HCT116 (cell line): ENCODE measurements at regions not wholly inside any gene's neighbourhood (a gene's known extent, or its start where the extent isn't known, plus 50 kb on each side); places are given as distances from the start of the nearest gene placed in this dataset.

Experiments used
- ATAC-seq: fragments of 200-7000 bp; cut with Tn5 transposase; 2 replicates; pipeline ENCODE4 v1.9.1; 2020; ENCODE audit warnings: mild to moderate bottlenecking, moderate library complexity
- BruUV-seq: library from RNA; stranded (reverse); fragments of 400-500 nt; replicated peaks from 2 replicates; lab custom pipeline; 2021; lab: Mats Ljungman, UMichigan
- CTCF ChIA-PET: fragments of 300-600 bp; sonication (Branson Sonifier 250); formaldehyde crosslinking; loops from one replicate; lab custom pipeline; 2021; ENCODE audit warnings: antibody characterized with exemption; lab: Charles Lee
- POLR2A ChIA-PET: fragments of 300-600, 350-600 bp; sonication (Branson Sonifier 250); formaldehyde crosslinking; loops from one replicate; lab custom pipeline; 2021; ENCODE audit warnings: antibody characterized with exemption; lab: Charles Lee
- RAD21 ChIA-PET, 2 experiments: fragments of 300-600 bp; sonication (Branson Sonifier 250); formaldehyde crosslinking; loops; one replicate each; lab custom pipeline; 2023; ENCODE audit warnings: low total read pairs in 2 of 2; ENCODE audit not compliant: uncharacterized antibody in 2 of 2, unreplicated experiment in 2 of 2, low non-redundant PET in 1 of 2; lab: Charles Lee
- DNase-seq: peaks from one replicate; pipeline ENCODE4 v3.0.0-alpha.2; 2010; ENCODE audit warnings: low read depth, low spot score
- H2AFZ ChIP-seq: fragments of 200-600 bp; shearing (Covaris generic), sonication (generic); 2 replicates; pipeline ENCODE4 v1.6.1; 2017; ENCODE audit warnings: low read depth, mixed run types, mixed read lengths, antibody characterized with exemption, low read length; ENCODE audit not compliant: poor library complexity, severe bottlenecking
- H3K27ac ChIP-seq: 2 replicates; pipeline ENCODE4 v1.5.1; 2012; ENCODE audit warnings: low read depth, low read length
- H3K27me3 ChIP-seq: fragments of 200-600 bp; sonication (generic); 2 replicates; pipeline ENCODE4 v1.6.1; 2016; ENCODE audit warnings: mixed run types, low read length, mixed read lengths; ENCODE audit not compliant: insufficient read depth
- H3K36me3 ChIP-seq, 2 experiments: fragments of 200-500 bp in 1 of 2; fragments of 200-600 bp in 1 of 2; sonication (Bioruptor generic) in 1 of 2; sonication (generic) in 1 of 2; 2 replicates each; pipeline versions ENCODE4 v1.5.1 to v1.6.1; 2014 to 2016; ENCODE audit warnings: low read length in 2 of 2, inconsistent platforms in 1 of 2, mixed read lengths in 1 of 2, mixed run types in 1 of 2; ENCODE audit not compliant: insufficient read depth in 2 of 2, control insufficient read depth in 1 of 2
- H3K4me1 ChIP-seq, 2 experiments: fragments of 200-600 bp in 1 of 2; sonication (generic) in 1 of 2; 2 replicates each; pipeline versions ENCODE4 v1.5.1 to v1.6.1; 2012 to 2017; ENCODE audit warnings: low read length in 2 of 2, inconsistent platforms in 1 of 2, mild to moderate bottlenecking in 1 of 2, mixed read lengths in 1 of 2, mixed run types in 1 of 2, moderate library complexity in 1 of 2; ENCODE audit not compliant: insufficient read depth in 2 of 2, control insufficient read depth in 1 of 2
- H3K4me2 ChIP-seq: fragments of 200-600 bp; sonication (generic); 2 replicates; pipeline ENCODE4 v1.6.1; 2017; ENCODE audit warnings: mixed run types, low read length, mixed read lengths
- H3K4me3 ChIP-seq, 2 experiments: fragments of 200-600 bp in 1 of 2; sonication (generic) in 1 of 2; replicated peaks in 1 of 2; 2 replicates each; pipeline ENCODE4 v1.5.1; 2011 to 2016; ENCODE audit warnings: low read length in 2 of 2, control low read depth in 1 of 2, low read depth in 1 of 2, mild to moderate bottlenecking in 1 of 2, mixed read lengths in 1 of 2, mixed run types in 1 of 2
- H3K79me2 ChIP-seq: fragments of 200-600 bp; sonication (generic); 2 replicates; pipeline ENCODE4 v1.6.1; 2017; ENCODE audit warnings: mild to moderate bottlenecking, mixed run types, low read length, moderate library complexity, mixed read lengths; ENCODE audit not compliant: insufficient read depth
- H3K9ac ChIP-seq: fragments of 200-600 bp; sonication (generic); 2 replicates; pipeline ENCODE4 v1.6.1; 2016; ENCODE audit warnings: low read length, mixed read lengths
- H3K9me2 ChIP-seq: fragments of 200-600 bp; sonication (generic), shearing (Covaris generic); 2 replicates; pipeline ENCODE4 v1.6.1; 2017; ENCODE audit warnings: mixed run types, mild to moderate bottlenecking, moderate library complexity; ENCODE audit not compliant: insufficient read depth
- H3K9me3 ChIP-seq, 2 experiments: fragments of 200-500 bp in 1 of 2; fragments of 200-600 bp in 1 of 2; sonication (Bioruptor generic) in 1 of 2; sonication (generic) in 1 of 2; 2 replicates each; pipeline ENCODE4 v1.6.1; 2014 to 2017; ENCODE audit warnings: low read length in 2 of 2, mixed read lengths in 2 of 2, inconsistent platforms in 1 of 2, low read depth in 1 of 2, mild to moderate bottlenecking in 1 of 2, mixed run types in 1 of 2, moderate library complexity in 1 of 2; ENCODE audit not compliant: control insufficient read depth in 1 of 2, insufficient read depth in 1 of 2
- H4K20me1 ChIP-seq: fragments of 200-600 bp; sonication (generic), shearing (Covaris generic); 2 replicates; pipeline ENCODE4 v1.6.1; 2017; ENCODE audit warnings: mixed run types, mild to moderate bottlenecking, moderate library complexity; ENCODE audit not compliant: insufficient read depth
- CBX3 ChIP-seq: IDR thresholded peaks from 2 replicates; pipeline ENCODE4 v1.6.1; 2012; ENCODE audit warnings: low read depth
- CEBPB ChIP-seq: IDR thresholded peaks from 2 replicates; pipeline ENCODE4 v1.6.1; 2012; ENCODE audit warnings: low read depth
- EGR1 ChIP-seq: IDR thresholded peaks from 2 replicates; pipeline ENCODE4 v1.6.1; 2012; ENCODE audit warnings: low read depth
- ELF1 ChIP-seq: IDR thresholded peaks from 2 replicates; pipeline ENCODE4 v1.6.1; 2012; ENCODE audit warnings: low read depth, borderline replicate concordance
- EZH2 ChIP-seq: fragments of 200-600 bp; sonication (generic); IDR thresholded peaks from 2 replicates; pipeline ENCODE4 v1.6.1; 2017; ENCODE audit warnings: antibody characterized with exemption, mixed run types
- EZH2phosphoT487 ChIP-seq: fragments of 200-600 bp; IDR thresholded peaks from 2 replicates; pipeline ENCODE4 v1.6.1; 2018; ENCODE audit warnings: antibody characterized with exemption, borderline replicate concordance
- FOSL1 ChIP-seq: IDR thresholded peaks from 2 replicates; pipeline ENCODE4 v1.6.1; 2012; ENCODE audit warnings: low read depth
- JUND ChIP-seq: IDR thresholded peaks from 2 replicates; pipeline ENCODE4 v1.6.1; 2012
- POLR2AphosphoS5 ChIP-seq: IDR thresholded peaks from 2 replicates; pipeline ENCODE4 v1.6.1; 2011; ENCODE audit warnings: mild to moderate bottlenecking, low read depth, low read length, moderate library complexity
- RAD21 ChIP-seq: IDR thresholded peaks from 2 replicates; pipeline ENCODE4 v1.6.1; 2012; ENCODE audit warnings: low read depth, mild to moderate bottlenecking
- SIN3A ChIP-seq: IDR thresholded peaks from 2 replicates; pipeline ENCODE4 v1.6.1; 2012; ENCODE audit warnings: low read depth
- SP1 ChIP-seq: IDR thresholded peaks from 2 replicates; pipeline ENCODE4 v1.6.1; 2012; ENCODE audit warnings: low read depth
- SRF ChIP-seq: IDR thresholded peaks from 2 replicates; pipeline ENCODE4 v1.6.1; 2012; ENCODE audit warnings: low read depth
- TCF7L2 ChIP-seq: IDR thresholded peaks from 2 replicates; pipeline ENCODE4 v1.7.0; 2011; ENCODE audit warnings: borderline replicate concordance, inconsistent platforms; ENCODE audit not compliant: insufficient read depth, insufficient read length; ENCODE audit errors: extremely low read depth
- ZFX ChIP-seq: fragments of 450-650 bp; IDR thresholded peaks from 2 replicates; pipeline ENCODE4 v1.6.1; 2017
- intact Hi-C: fragments of 100-400 bp; cut with micrococcal nuclease; formaldehyde crosslinking; loops from 2 replicates; pipeline ENCODE4 v1.10.0; 2022
- TF ChIP-seq, protein P1 (sequence below): IDR thresholded peaks from 2 replicates; pipeline ENCODE4 v1.6.1; 2012
- TF ChIP-seq, protein P2 (sequence below), 3 experiments: fragments of 200-600 bp in 1 of 3; sonication (generic) in 1 of 3; IDR thresholded peaks in 2 of 3; conservative IDR thresholded peaks in 1 of 3; 2 replicates each; pipeline ENCODE4 v1.5.1; 2012 to 2017; ENCODE audit warnings: low read depth in 2 of 3, low read length in 2 of 3, antibody characterized with exemption in 1 of 3, borderline replicate concordance in 1 of 3, control low read depth in 1 of 3, mild to moderate bottlenecking in 1 of 3, mixed read lengths in 1 of 3, mixed run types in 1 of 3, moderate library complexity in 1 of 3; ENCODE audit not compliant: insufficient read depth in 1 of 3
- TF ChIP-seq, protein P3 (sequence below): IDR thresholded peaks from 2 replicates; pipeline ENCODE4 v1.6.1; 2012

DNA sequence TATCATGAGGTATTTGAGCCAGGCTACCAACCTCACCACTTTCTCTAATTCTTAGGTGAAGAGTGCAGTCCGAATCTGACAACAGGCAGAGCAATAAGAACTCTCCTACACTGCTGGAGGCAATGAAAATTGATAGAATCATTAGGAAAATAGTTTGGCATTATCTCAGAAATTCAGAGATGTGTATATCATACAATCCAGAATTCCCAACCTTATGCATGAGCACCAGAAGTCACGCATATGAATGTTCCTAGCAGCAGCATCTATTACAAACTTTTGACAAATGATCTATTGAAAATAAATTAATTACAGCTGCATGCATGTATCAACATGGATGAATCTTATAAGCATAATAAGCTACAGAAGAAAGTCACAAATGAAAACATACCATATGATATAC, 176.9 kb upstream of the CAMK1G start:
- intact Hi-C loops: no loop called here
- Histone ChIP-seq H3K4me3 (no peak overlapping the region), H3K9me2 (no peaks in the 10 kb centered on the region; the same call in 1 of the 2 replicates), H3K9ac (no peak overlapping the region), H3K79me2 (no peaks in the 10 kb centered on the region), H3K27ac (no peak overlapping the region), H2AFZ (no peak overlapping the region), H3K27me3 (no peaks in the 10 kb centered on the region), H4K20me1 (no peaks in the 10 kb centered on the region), H3K4me2 (no peak overlapping the region), H3K4me1 (peaks cover 10 to 67% of the 10 kb centered on the region in 2 experiments), H3K36me3 (no peaks in the 10 kb centered on the region), H3K9me3 (no peaks in the 10 kb centered on the region)
- ChIA-PET RAD21 (no interaction called here), POLR2A (interaction anchor here (0.6 kb wide), 1 partner anchor 17 kb away, joined by 3 read pairs; no protein-coding TSS in a partner anchor), CTCF (interaction anchor here (0.9 kb wide), 1 partner anchor 159 kb away, joined by 5 read pairs; no protein-coding TSS in a partner anchor)
- TF ChIP-seq, protein P1, sequence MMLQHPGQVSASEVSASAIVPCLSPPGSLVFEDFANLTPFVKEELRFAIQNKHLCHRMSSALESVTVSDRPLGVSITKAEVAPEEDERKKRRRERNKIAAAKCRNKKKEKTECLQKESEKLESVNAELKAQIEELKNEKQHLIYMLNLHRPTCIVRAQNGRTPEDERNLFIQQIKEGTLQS: no peak
- no peak for TF ChIP-seq CBX3
- no peak for TF ChIP-seq POLR2AphosphoS5
- TF ChIP-seq SRF: no peak
- no peak for TF ChIP-seq SP1
- no peak for TF ChIP-seq CEBPB
- TF ChIP-seq SIN3A: no peak
- no peak for ATAC-seq
- BruUV-seq: no TSS peak
- DNase-seq: no peak

DNA sequence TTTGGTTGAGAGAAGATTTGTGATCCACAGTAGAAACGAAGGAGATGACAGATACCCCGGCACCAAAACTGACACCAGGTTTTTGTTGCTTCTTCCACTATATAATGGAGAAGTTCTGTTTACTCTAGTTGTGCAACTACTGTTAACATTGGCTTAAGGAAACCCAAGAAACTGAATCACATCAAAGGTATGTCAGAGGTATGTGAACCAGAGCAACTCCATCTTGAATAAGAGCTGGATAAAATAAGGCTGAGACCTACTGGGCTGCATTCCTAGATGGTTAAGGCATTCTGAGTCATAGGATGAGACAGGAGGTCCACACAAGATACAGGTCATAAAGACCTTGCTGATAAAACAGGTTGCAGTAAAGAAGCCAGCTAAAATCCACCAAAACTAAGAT, 173.7 kb upstream of the CAMK1G start:
- CTCF ChIA-PET: no interaction called here
- TF ChIP-seq JUND (peak; percentile 60), EGR1 (no peak), EZH2 (no peak), FOSL1 (peak; percentile 67; the same call in 1 of the 2 replicates), TCF7L2 (no peak), EZH2phosphoT487 (no peak), CEBPB (peak; percentile 76; the same call in 1 of the 2 replicates), ELF1 (no peak), RAD21 (no peak), CBX3 (peak; percentile 37; the same call in 1 of the 2 replicates), ZFX (no peak)
- TF ChIP-seq, protein P2, sequence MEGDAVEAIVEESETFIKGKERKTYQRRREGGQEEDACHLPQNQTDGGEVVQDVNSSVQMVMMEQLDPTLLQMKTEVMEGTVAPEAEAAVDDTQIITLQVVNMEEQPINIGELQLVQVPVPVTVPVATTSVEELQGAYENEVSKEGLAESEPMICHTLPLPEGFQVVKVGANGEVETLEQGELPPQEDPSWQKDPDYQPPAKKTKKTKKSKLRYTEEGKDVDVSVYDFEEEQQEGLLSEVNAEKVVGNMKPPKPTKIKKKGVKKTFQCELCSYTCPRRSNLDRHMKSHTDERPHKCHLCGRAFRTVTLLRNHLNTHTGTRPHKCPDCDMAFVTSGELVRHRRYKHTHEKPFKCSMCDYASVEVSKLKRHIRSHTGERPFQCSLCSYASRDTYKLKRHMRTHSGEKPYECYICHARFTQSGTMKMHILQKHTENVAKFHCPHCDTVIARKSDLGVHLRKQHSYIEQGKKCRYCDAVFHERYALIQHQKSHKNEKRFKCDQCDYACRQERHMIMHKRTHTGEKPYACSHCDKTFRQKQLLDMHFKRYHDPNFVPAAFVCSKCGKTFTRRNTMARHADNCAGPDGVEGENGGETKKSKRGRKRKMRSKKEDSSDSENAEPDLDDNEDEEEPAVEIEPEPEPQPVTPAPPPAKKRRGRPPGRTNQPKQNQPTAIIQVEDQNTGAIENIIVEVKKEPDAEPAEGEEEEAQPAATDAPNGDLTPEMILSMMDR (IDR thresholded peaks at IDR 0.05 in 2 of 3, conservative IDR thresholded peaks at IDR 0.05 in 1 of 3; ENCODE audit: borderline replicate concordance in 1 of 3, insufficient read depth in 1 of 3, low read depth in 2 of 3, low read length in 2 of 3): no peak
- TF ChIP-seq, protein P3, sequence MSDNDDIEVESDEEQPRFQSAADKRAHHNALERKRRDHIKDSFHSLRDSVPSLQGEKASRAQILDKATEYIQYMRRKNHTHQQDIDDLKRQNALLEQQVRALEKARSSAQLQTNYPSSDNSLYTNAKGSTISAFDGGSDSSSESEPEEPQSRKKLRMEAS: peak; percentile 39; the same call in 1 of the 2 replicates

More for the DNA sequence above, 173.7 kb upstream of the CAMK1G start:
- H3K79me2 ChIP-seq: no peaks in the 10 kb centered on the region
- no peak overlapping the region for H2AFZ ChIP-seq
- intact Hi-C loops: no loop called here
- ATAC-seq: peak; percentile 57; the same call in 1 of the 2 replicates
- no peaks in the 10 kb centered on the region for H3K36me3 ChIP-seq
- no peak overlapping the region for H3K27ac ChIP-seq
- H3K4me3 ChIP-seq: no peak overlapping the region
- POLR2A ChIA-PET: no interaction called here
- BruUV-seq: no TSS peak
- peak overlapping the region; percentile 37 for H3K4me2 ChIP-seq
- H3K9me2 ChIP-seq: no peaks in the 10 kb centered on the region; the same call in 1 of the 2 replicates
- no peak overlapping the region for H3K9ac ChIP-seq
- H3K9me3 ChIP-seq: no peaks in the 10 kb centered on the region
- peaks cover 1 to 44% of the 10 kb centered on the region in 2 experiments; a peak in 3 of 4 replicates for H3K4me1 ChIP-seq
- no peaks in the 10 kb centered on the region for H3K27me3 ChIP-seq
- RAD21 ChIA-PET: no interaction called here
- no peaks in the 10 kb centered on the region for H4K20me1 ChIP-seq
- no peak for DNase-seq
